HCT116 (cell line): ENCODE measurements at regions not wholly inside any gene's neighbourhood (a gene's known extent, or its start where the extent isn't known, plus 50 kb on each side); places are given as distances from the start of the nearest gene placed in this dataset.

Experiments used
- ATAC-seq: fragments of 200-7000 bp; cut with Tn5 transposase; 2 replicates; pipeline ENCODE4 v1.9.1; 2020; ENCODE audit warnings: mild to moderate bottlenecking, moderate library complexity
- BruUV-seq: library from RNA; stranded (reverse); fragments of 400-500 nt; replicated peaks from 2 replicates; lab custom pipeline; 2021; lab: Mats Ljungman, UMichigan
- CTCF ChIA-PET: fragments of 300-600 bp; sonication (Branson Sonifier 250); formaldehyde crosslinking; loops from one replicate; lab custom pipeline; 2021; ENCODE audit warnings: antibody characterized with exemption; lab: Charles Lee
- POLR2A ChIA-PET: fragments of 300-600, 350-600 bp; sonication (Branson Sonifier 250); formaldehyde crosslinking; loops from one replicate; lab custom pipeline; 2021; ENCODE audit warnings: antibody characterized with exemption; lab: Charles Lee
- RAD21 ChIA-PET, 2 experiments: fragments of 300-600 bp; sonication (Branson Sonifier 250); formaldehyde crosslinking; loops; one replicate each; lab custom pipeline; 2023; ENCODE audit warnings: low total read pairs in 2 of 2; ENCODE audit not compliant: uncharacterized antibody in 2 of 2, unreplicated experiment in 2 of 2, low non-redundant PET in 1 of 2; lab: Charles Lee
- DNase-seq: peaks from one replicate; pipeline ENCODE4 v3.0.0-alpha.2; 2010; ENCODE audit warnings: low read depth, low spot score
- H2AFZ ChIP-seq: fragments of 200-600 bp; shearing (Covaris generic), sonication (generic); 2 replicates; pipeline ENCODE4 v1.6.1; 2017; ENCODE audit warnings: low read depth, mixed run types, mixed read lengths, antibody characterized with exemption, low read length; ENCODE audit not compliant: poor library complexity, severe bottlenecking
- H3K27ac ChIP-seq: 2 replicates; pipeline ENCODE4 v1.5.1; 2012; ENCODE audit warnings: low read depth, low read length
- H3K27me3 ChIP-seq: fragments of 200-600 bp; sonication (generic); 2 replicates; pipeline ENCODE4 v1.6.1; 2016; ENCODE audit warnings: mixed run types, low read length, mixed read lengths; ENCODE audit not compliant: insufficient read depth
- H3K36me3 ChIP-seq, 2 experiments: fragments of 200-500 bp in 1 of 2; fragments of 200-600 bp in 1 of 2; sonication (Bioruptor generic) in 1 of 2; sonication (generic) in 1 of 2; 2 replicates each; pipeline versions ENCODE4 v1.5.1 to v1.6.1; 2014 to 2016; ENCODE audit warnings: low read length in 2 of 2, inconsistent platforms in 1 of 2, mixed read lengths in 1 of 2, mixed run types in 1 of 2; ENCODE audit not compliant: insufficient read depth in 2 of 2, control insufficient read depth in 1 of 2
- H3K4me1 ChIP-seq, 2 experiments: fragments of 200-600 bp in 1 of 2; sonication (generic) in 1 of 2; 2 replicates each; pipeline versions ENCODE4 v1.5.1 to v1.6.1; 2012 to 2017; ENCODE audit warnings: low read length in 2 of 2, inconsistent platforms in 1 of 2, mild to moderate bottlenecking in 1 of 2, mixed read lengths in 1 of 2, mixed run types in 1 of 2, moderate library complexity in 1 of 2; ENCODE audit not compliant: insufficient read depth in 2 of 2, control insufficient read depth in 1 of 2
- H3K4me2 ChIP-seq: fragments of 200-600 bp; sonication (generic); 2 replicates; pipeline ENCODE4 v1.6.1; 2017; ENCODE audit warnings: mixed run types, low read length, mixed read lengths
- H3K4me3 ChIP-seq, 2 experiments: fragments of 200-600 bp in 1 of 2; sonication (generic) in 1 of 2; replicated peaks in 1 of 2; 2 replicates each; pipeline ENCODE4 v1.5.1; 2011 to 2016; ENCODE audit warnings: low read length in 2 of 2, control low read depth in 1 of 2, low read depth in 1 of 2, mild to moderate bottlenecking in 1 of 2, mixed read lengths in 1 of 2, mixed run types in 1 of 2
- H3K79me2 ChIP-seq: fragments of 200-600 bp; sonication (generic); 2 replicates; pipeline ENCODE4 v1.6.1; 2017; ENCODE audit warnings: mild to moderate bottlenecking, mixed run types, low read length, moderate library complexity, mixed read lengths; ENCODE audit not compliant: insufficient read depth
- H3K9ac ChIP-seq: fragments of 200-600 bp; sonication (generic); 2 replicates; pipeline ENCODE4 v1.6.1; 2016; ENCODE audit warnings: low read length, mixed read lengths
- H3K9me2 ChIP-seq: fragments of 200-600 bp; sonication (generic), shearing (Covaris generic); 2 replicates; pipeline ENCODE4 v1.6.1; 2017; ENCODE audit warnings: mixed run types, mild to moderate bottlenecking, moderate library complexity; ENCODE audit not compliant: insufficient read depth
- H3K9me3 ChIP-seq, 2 experiments: fragments of 200-500 bp in 1 of 2; fragments of 200-600 bp in 1 of 2; sonication (Bioruptor generic) in 1 of 2; sonication (generic) in 1 of 2; 2 replicates each; pipeline ENCODE4 v1.6.1; 2014 to 2017; ENCODE audit warnings: low read length in 2 of 2, mixed read lengths in 2 of 2, inconsistent platforms in 1 of 2, low read depth in 1 of 2, mild to moderate bottlenecking in 1 of 2, mixed run types in 1 of 2, moderate library complexity in 1 of 2; ENCODE audit not compliant: control insufficient read depth in 1 of 2, insufficient read depth in 1 of 2
- H4K20me1 ChIP-seq: fragments of 200-600 bp; sonication (generic), shearing (Covaris generic); 2 replicates; pipeline ENCODE4 v1.6.1; 2017; ENCODE audit warnings: mixed run types, mild to moderate bottlenecking, moderate library complexity; ENCODE audit not compliant: insufficient read depth
- ATF3 ChIP-seq: IDR thresholded peaks from 2 replicates; pipeline ENCODE4 v1.6.1; 2012
- CBX3 ChIP-seq: IDR thresholded peaks from 2 replicates; pipeline ENCODE4 v1.6.1; 2012; ENCODE audit warnings: low read depth
- CEBPB ChIP-seq: IDR thresholded peaks from 2 replicates; pipeline ENCODE4 v1.6.1; 2012; ENCODE audit warnings: low read depth
- CTCF ChIP-seq, 3 experiments: fragments of 200-600 bp in 1 of 3; sonication (generic) in 1 of 3; IDR thresholded peaks in 2 of 3; conservative IDR thresholded peaks in 1 of 3; 2 replicates each; pipeline ENCODE4 v1.5.1; 2012 to 2017; ENCODE audit warnings: low read depth in 2 of 3, low read length in 2 of 3, antibody characterized with exemption in 1 of 3, borderline replicate concordance in 1 of 3, control low read depth in 1 of 3, mild to moderate bottlenecking in 1 of 3, mixed read lengths in 1 of 3, mixed run types in 1 of 3, moderate library complexity in 1 of 3; ENCODE audit not compliant: insufficient read depth in 1 of 3
- EZH2phosphoT487 ChIP-seq: fragments of 200-600 bp; IDR thresholded peaks from 2 replicates; pipeline ENCODE4 v1.6.1; 2018; ENCODE audit warnings: antibody characterized with exemption, borderline replicate concordance
- FOSL1 ChIP-seq: IDR thresholded peaks from 2 replicates; pipeline ENCODE4 v1.6.1; 2012; ENCODE audit warnings: low read depth
- JUND ChIP-seq: IDR thresholded peaks from 2 replicates; pipeline ENCODE4 v1.6.1; 2012
- MAX ChIP-seq: IDR thresholded peaks from 2 replicates; pipeline ENCODE4 v1.6.1; 2012
- POLR2A ChIP-seq: IDR thresholded peaks from 2 replicates; pipeline ENCODE4 v1.7.0; 2011; ENCODE audit warnings: borderline replicate concordance; ENCODE audit not compliant: insufficient read depth, insufficient read length; ENCODE audit errors: extremely low read depth
- POLR2AphosphoS5 ChIP-seq: IDR thresholded peaks from 2 replicates; pipeline ENCODE4 v1.6.1; 2011; ENCODE audit warnings: mild to moderate bottlenecking, low read depth, low read length, moderate library complexity
- RAD21 ChIP-seq: IDR thresholded peaks from 2 replicates; pipeline ENCODE4 v1.6.1; 2012; ENCODE audit warnings: low read depth, mild to moderate bottlenecking
- REST ChIP-seq: IDR thresholded peaks from 2 replicates; pipeline ENCODE4 v1.6.1; 2012; ENCODE audit warnings: low read depth
- SIN3A ChIP-seq: IDR thresholded peaks from 2 replicates; pipeline ENCODE4 v1.6.1; 2012; ENCODE audit warnings: low read depth
- SP1 ChIP-seq: IDR thresholded peaks from 2 replicates; pipeline ENCODE4 v1.6.1; 2012; ENCODE audit warnings: low read depth
- TCF7L2 ChIP-seq: IDR thresholded peaks from 2 replicates; pipeline ENCODE4 v1.7.0; 2011; ENCODE audit warnings: borderline replicate concordance, inconsistent platforms; ENCODE audit not compliant: insufficient read depth, insufficient read length; ENCODE audit errors: extremely low read depth
- ZBTB33 ChIP-seq: IDR thresholded peaks from 2 replicates; pipeline ENCODE4 v1.6.1; 2011; ENCODE audit warnings: mild to moderate bottlenecking, low read length, moderate library complexity; ENCODE audit not compliant: insufficient replicate concordance; ENCODE audit errors: extremely low read depth
- ZFX ChIP-seq: fragments of 450-650 bp; IDR thresholded peaks from 2 replicates; pipeline ENCODE4 v1.6.1; 2017
- ZNF274 ChIP-seq: fragments of 200-500 bp; sonication (Bioruptor generic); IDR thresholded peaks from 2 replicates; pipeline ENCODE4 v1.6.1; 2014; ENCODE audit warnings: mild to moderate bottlenecking, low read depth, low read length, inconsistent platforms
- intact Hi-C: fragments of 100-400 bp; cut with micrococcal nuclease; formaldehyde crosslinking; loops from 2 replicates; pipeline ENCODE4 v1.10.0; 2022

- Histone ChIP-seq H3K27me3 (no peaks in the 10 kb centered on the region), H3K4me3 (no peak overlapping the region), H2AFZ (no peak overlapping the region), H3K79me2 (peaks cover 80% of the 10 kb centered on the region), H3K4me1 (peaks cover 0 to 6% of the 10 kb centered on the region in 2 experiments; a peak in 1 of 4 replicates), H3K9me2 (no peaks in the 10 kb centered on the region), H3K36me3 (no peaks in the 10 kb centered on the region), H3K27ac (no peak overlapping the region), H4K20me1 (peaks cover 3% of the 10 kb centered on the region; the same call in 1 of the 2 replicates), H3K4me2 (no peak overlapping the region), H3K9me3 (no peaks in the 10 kb centered on the region), H3K9ac (no peak overlapping the region)
- TF ChIP-seq CTCF (IDR thresholded peaks at IDR 0.05 in 2 of 3, conservative IDR thresholded peaks at IDR 0.05 in 1 of 3; ENCODE audit: borderline replicate concordance in 1 of 3, insufficient read depth in 1 of 3, low read depth in 2 of 3, low read length in 2 of 3): no peak
- TF ChIP-seq SIN3A: no peak
- TF ChIP-seq SP1: no peak
- TF ChIP-seq REST: no peak
- no peak for TF ChIP-seq ZBTB33
- no peak for TF ChIP-seq POLR2AphosphoS5
- no peak for TF ChIP-seq ZNF274
- no peak for TF ChIP-seq POLR2A
- no peak for TF ChIP-seq MAX
- no peak for TF ChIP-seq RAD21
- TF ChIP-seq FOSL1: no peak
- no peak for TF ChIP-seq CBX3
- no peak for TF ChIP-seq ATF3
- TF ChIP-seq JUND: no peak
- TF ChIP-seq CEBPB: no peak
- no peak for TF ChIP-seq ZFX
- TF ChIP-seq TCF7L2: no peak
- TF ChIP-seq EZH2phosphoT487: no peak
- POLR2A ChIA-PET: no interaction called here
- DNase-seq (no peak), ATAC-seq (no peak)
- RAD21 ChIA-PET: no interaction called here
- intact Hi-C loops: no loop called here
- CTCF ChIA-PET: interaction anchor here (0.8 kb wide), 1 partner anchor 1729 kb away, joined by 3 read pairs; no protein-coding TSS in a partner anchor
- no TSS peak for BruUV-seq
Measured at GRCh38 chr17:72496461-72496860, 375.6 kb downstream of the SOX9 start.
